Loucy (cell line): ENCODE measurements at regions not wholly inside any gene's neighbourhood (a gene's known extent, or its start where the extent isn't known, plus 50 kb on each side); places are given as distances from the start of the nearest gene placed in this dataset.

Experiments used
- CTCF ChIP-seq: fragments of 200-600 bp; sonication (generic); conservative IDR thresholded peaks from 2 replicates; pipeline ENCODE4 v1.5.1; 2014; ENCODE audit warnings: mild to moderate bottlenecking, antibody characterized with exemption, low read length
- EZH2phosphoT487 ChIP-seq: fragments of 200-600 bp; IDR thresholded peaks from 2 replicates; pipeline ENCODE4 v1.6.1; 2018; ENCODE audit warnings: antibody characterized with exemption, mild to moderate bottlenecking, moderate library complexity, borderline replicate concordance

GRCh38 chr3:102830415-102830814 lies 395.6 kb downstream of the ZPLD1 start:
- TF ChIP-seq CTCF (no peak), EZH2phosphoT487 (no peak)
